OCI-LY3 (cell line): ENCODE measurements at regions not wholly inside any gene's neighbourhood (a gene's known extent, or its start where the extent isn't known, plus 50 kb on each side); places are given as distances from the start of the nearest gene placed in this dataset.

Source experiments
- EZH2phosphoT487 ChIP-seq: fragments of 200-600 bp; shearing (Covaris generic); IDR thresholded peaks from 2 replicates; pipeline ENCODE4 v1.6.1; 2018; ENCODE audit warnings: antibody characterized with exemption, mixed run types, low read depth
- TF ChIP-seq, protein P1 (sequence below): fragments of 200-600, 300-600 bp; sonication (generic); IDR thresholded peaks from 2 replicates; pipeline ENCODE4 v1.5.1; 2014; ENCODE audit warnings: antibody characterized with exemption, low read length, low read depth

DNA sequence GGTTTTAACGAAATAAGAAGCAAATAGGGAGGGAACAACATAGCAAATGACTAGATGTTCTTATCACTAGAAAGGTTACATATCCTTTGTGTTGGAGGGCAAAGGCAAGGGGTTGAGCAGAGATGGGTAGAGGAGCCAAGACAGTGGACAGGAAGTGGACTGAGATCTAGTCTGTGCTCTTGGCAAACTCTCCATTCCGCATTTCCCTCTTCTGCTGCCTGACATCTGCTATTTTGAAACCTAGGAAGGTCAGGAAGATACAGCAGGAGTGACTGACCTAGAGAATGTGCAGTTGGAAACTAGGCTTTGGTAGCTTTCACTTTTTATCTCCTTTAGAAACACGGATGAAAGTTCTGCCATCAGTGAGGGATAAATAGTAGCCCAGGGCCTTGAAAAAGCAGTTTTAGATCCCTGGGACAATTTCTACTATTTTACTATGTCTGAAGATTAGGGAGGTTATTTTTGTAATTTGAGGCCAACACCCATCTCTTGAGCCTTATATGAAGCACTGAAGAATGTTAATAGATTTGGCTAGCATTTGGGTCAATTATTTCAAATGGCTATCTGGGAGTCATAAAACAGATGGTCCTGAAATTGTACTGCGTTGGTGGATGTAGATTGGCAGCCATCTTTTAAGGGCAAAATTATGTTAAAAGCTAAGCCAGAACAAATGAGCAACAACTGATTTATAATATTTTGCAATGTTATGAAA, 410.3 kb downstream of the PCNX1 start:
- TF ChIP-seq, protein P1, sequence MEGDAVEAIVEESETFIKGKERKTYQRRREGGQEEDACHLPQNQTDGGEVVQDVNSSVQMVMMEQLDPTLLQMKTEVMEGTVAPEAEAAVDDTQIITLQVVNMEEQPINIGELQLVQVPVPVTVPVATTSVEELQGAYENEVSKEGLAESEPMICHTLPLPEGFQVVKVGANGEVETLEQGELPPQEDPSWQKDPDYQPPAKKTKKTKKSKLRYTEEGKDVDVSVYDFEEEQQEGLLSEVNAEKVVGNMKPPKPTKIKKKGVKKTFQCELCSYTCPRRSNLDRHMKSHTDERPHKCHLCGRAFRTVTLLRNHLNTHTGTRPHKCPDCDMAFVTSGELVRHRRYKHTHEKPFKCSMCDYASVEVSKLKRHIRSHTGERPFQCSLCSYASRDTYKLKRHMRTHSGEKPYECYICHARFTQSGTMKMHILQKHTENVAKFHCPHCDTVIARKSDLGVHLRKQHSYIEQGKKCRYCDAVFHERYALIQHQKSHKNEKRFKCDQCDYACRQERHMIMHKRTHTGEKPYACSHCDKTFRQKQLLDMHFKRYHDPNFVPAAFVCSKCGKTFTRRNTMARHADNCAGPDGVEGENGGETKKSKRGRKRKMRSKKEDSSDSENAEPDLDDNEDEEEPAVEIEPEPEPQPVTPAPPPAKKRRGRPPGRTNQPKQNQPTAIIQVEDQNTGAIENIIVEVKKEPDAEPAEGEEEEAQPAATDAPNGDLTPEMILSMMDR: no peak
- TF ChIP-seq EZH2phosphoT487: no peak
